Astrocyte (in vitro differentiated cells and primary cell): ENCODE measurements at regions not wholly inside any gene's neighbourhood (a gene's known extent, or its start where the extent isn't known, plus 50 kb on each side); places are given as distances from the start of the nearest gene placed in this dataset.

Experiments
- DNase-seq: peaks from one replicate; pipeline ENCODE4 v3.0.0-alpha.2; 2010; ENCODE audit warnings: low read depth
- FAIRE-seq: peaks from 2 replicates; lab custom pipeline; 2011; peaks lifted over from hg19 to GRCh38; lab: Jason Lieb, UNC
- H2AFZ ChIP-seq: 2 replicates; pipeline ENCODE4 v1.6.0; 2012; ENCODE audit warnings: low read depth, low read length, inconsistent platforms
- H3K27ac ChIP-seq: 2 replicates; pipeline ENCODE4 v1.5.1; 2011; ENCODE audit warnings: low read depth, low read length, inconsistent platforms
- H3K27me3 ChIP-seq: 2 replicates; pipeline ENCODE4 v1.6.0; 2011; ENCODE audit warnings: low read length, inconsistent platforms; ENCODE audit not compliant: insufficient read depth
- H3K36me3 ChIP-seq: 2 replicates; pipeline ENCODE4 v1.5.1; 2011; ENCODE audit warnings: low read length, inconsistent platforms; ENCODE audit not compliant: insufficient read depth
- H3K4me1 ChIP-seq: 2 replicates; pipeline ENCODE4 v1.5.1; 2011; ENCODE audit warnings: low read length, inconsistent platforms; ENCODE audit not compliant: insufficient read depth
- H3K4me2 ChIP-seq: 2 replicates; pipeline ENCODE4 v1.6.0; 2012; ENCODE audit warnings: low read length, inconsistent platforms
- H3K4me3 ChIP-seq: 2 replicates; pipeline ENCODE4 v1.5.1; 2011; ENCODE audit warnings: low read depth, mild to moderate bottlenecking, low read length, inconsistent platforms; ENCODE audit not compliant: insufficient read depth
- H3K79me2 ChIP-seq: 2 replicates; pipeline ENCODE4 v1.6.0; 2012; ENCODE audit warnings: mild to moderate bottlenecking, low read length, inconsistent platforms; ENCODE audit not compliant: insufficient read depth
- H3K9ac ChIP-seq: 2 replicates; pipeline ENCODE4 v1.6.0; 2012; ENCODE audit warnings: mild to moderate bottlenecking, low read length, inconsistent platforms
- H3K9me3 ChIP-seq: 2 replicates; pipeline ENCODE4 v1.5.1; 2012; ENCODE audit warnings: low read depth, mild to moderate bottlenecking, low read length, inconsistent platforms; ENCODE audit not compliant: insufficient read depth
- H4K20me1 ChIP-seq: 2 replicates; pipeline ENCODE4 v1.6.0; 2012; ENCODE audit warnings: low read length, inconsistent platforms; ENCODE audit not compliant: insufficient read depth
- H3K27ac Mint-ChIP-seq: one replicate; pipeline ENCODE4 v1.8.0; 2021; ENCODE audit warnings: mild to moderate bottlenecking, mixed read lengths; ENCODE audit not compliant: unreplicated experiment
- H3K27me3 Mint-ChIP-seq: one replicate; pipeline ENCODE4 v1.8.0; 2021; ENCODE audit warnings: low read depth, mixed read lengths; ENCODE audit not compliant: unreplicated experiment
- H3K36me3 Mint-ChIP-seq: one replicate; pipeline ENCODE4 v1.8.0; 2021; ENCODE audit warnings: low read depth, mixed read lengths; ENCODE audit not compliant: unreplicated experiment
- H3K4me1 Mint-ChIP-seq: one replicate; pipeline ENCODE4 v1.8.0; 2021; ENCODE audit warnings: low read depth, mixed read lengths; ENCODE audit not compliant: unreplicated experiment
- H3K4me3 Mint-ChIP-seq: one replicate; pipeline ENCODE4 v1.8.0; 2021; ENCODE audit warnings: mild to moderate bottlenecking, moderate library complexity, mixed read lengths; ENCODE audit not compliant: unreplicated experiment
- H3K9me3 Mint-ChIP-seq: one replicate; pipeline ENCODE4 v1.8.0; 2021; ENCODE audit warnings: mild to moderate bottlenecking, mixed read lengths; ENCODE audit not compliant: unreplicated experiment
- CTCF ChIP-seq: IDR thresholded peaks from 2 replicates; pipeline ENCODE4 v1.5.1; 2011; ENCODE audit warnings: low read depth, mild to moderate bottlenecking, inconsistent platforms, low read length, moderate library complexity; ENCODE audit not compliant: insufficient read depth
- EZH2 ChIP-seq: IDR thresholded peaks from 2 replicates; pipeline ENCODE4 v1.6.1; 2012; ENCODE audit warnings: mild to moderate bottlenecking, low read length, inconsistent platforms; ENCODE audit not compliant: insufficient read depth

- H3K79me2 ChIP-seq, result no peaks in the 10 kb centered on the region
- DNase-seq (no peak), FAIRE-seq (no peak)
- no peaks in the 10 kb centered on the region for H3K4me1 ChIP-seq
- no peak for TF ChIP-seq EZH2
- no peak for TF ChIP-seq CTCF
- H3K9ac ChIP-seq, result no peak overlapping the region
- Mint-ChIP-seq H3K4me1 (no peaks in the 10 kb centered on the region), H3K4me3 (no peak overlapping the region), H3K27me3 (peaks cover 12% of the 10 kb centered on the region), H3K36me3 (no peaks in the 10 kb centered on the region), H3K9me3 (no peaks in the 10 kb centered on the region), H3K27ac (no peak overlapping the region)
- H3K4me2 ChIP-seq, result no peak overlapping the region
- no peak overlapping the region for H2AFZ ChIP-seq
- H3K4me3 ChIP-seq, result no peak overlapping the region
- H3K27ac ChIP-seq, result no peak overlapping the region
- H3K27me3 ChIP-seq, result no peaks in the 10 kb centered on the region
- H3K36me3 ChIP-seq, result no peaks in the 10 kb centered on the region
- H3K9me3 ChIP-seq, result no peaks in the 10 kb centered on the region
- H4K20me1 ChIP-seq, result no peaks in the 10 kb centered on the region
Observed at GRCh38 chr2:88842656-88843460, 151.4 kb downstream of the RPIA start.

- no peak overlapping the region for H3K27ac Mint-ChIP-seq
- TF ChIP-seq EZH2 (no peak), CTCF (no peak)
- H3K36me3 ChIP-seq, result no peaks in the 10 kb centered on the region
- H3K9me3 Mint-ChIP-seq, result no peaks in the 10 kb centered on the region
- H3K27me3 ChIP-seq, result no peaks in the 10 kb centered on the region
- no peak for FAIRE-seq
- H4K20me1 ChIP-seq, result no peaks in the 10 kb centered on the region
- H3K9me3 ChIP-seq, result no peaks in the 10 kb centered on the region
- H3K4me2 ChIP-seq, result no peak overlapping the region
- H3K4me3 ChIP-seq, result no peak overlapping the region
- no peak overlapping the region for H2AFZ ChIP-seq
- no peak overlapping the region for H3K9ac ChIP-seq
- H3K79me2 ChIP-seq, result no peaks in the 10 kb centered on the region
- no peaks in the 10 kb centered on the region for H3K4me1 Mint-ChIP-seq
- peaks cover 16% of the 10 kb centered on the region for H3K27me3 Mint-ChIP-seq
- H3K4me1 ChIP-seq, result no peaks in the 10 kb centered on the region
- DNase-seq, result no peak
- H3K36me3 Mint-ChIP-seq, result no peaks in the 10 kb centered on the region
- no peak overlapping the region for H3K27ac ChIP-seq
- H3K4me3 Mint-ChIP-seq, result no peak overlapping the region
Observed at GRCh38 chr2:88843651-88844050, 152.2 kb downstream of the RPIA start.

- H3K36me3 ChIP-seq, result no peaks in the 10 kb centered on the region
- H3K4me1 Mint-ChIP-seq, result no peaks in the 10 kb centered on the region
- DNase-seq, result no peak
- TF ChIP-seq CTCF (no peak), EZH2 (no peak)
- no peak for FAIRE-seq
- no peaks in the 10 kb centered on the region for H3K9me3 ChIP-seq
- no peaks in the 10 kb centered on the region for H4K20me1 ChIP-seq
- no peak overlapping the region for H3K27ac ChIP-seq
- no peaks in the 10 kb centered on the region for H3K27me3 ChIP-seq
- no peak overlapping the region for H2AFZ ChIP-seq
- H3K27ac Mint-ChIP-seq, result no peak overlapping the region
- no peaks in the 10 kb centered on the region for H3K36me3 Mint-ChIP-seq
- no peak overlapping the region for H3K4me3 ChIP-seq
- H3K9me3 Mint-ChIP-seq, result no peaks in the 10 kb centered on the region
- H3K4me3 Mint-ChIP-seq, result no peak overlapping the region
- H3K79me2 ChIP-seq, result no peaks in the 10 kb centered on the region
- H3K4me1 ChIP-seq, result no peaks in the 10 kb centered on the region
- peaks cover 16% of the 10 kb centered on the region for H3K27me3 Mint-ChIP-seq
- no peak overlapping the region for H3K4me2 ChIP-seq
- no peak overlapping the region for H3K9ac ChIP-seq
Observed at GRCh38 chr2:88844960-88845359, 153.5 kb downstream of the RPIA start.
